Inflammatory macrophage treated with lipopolysaccharide for 4 hours (primary cell): ENCODE measurements at regions not wholly inside any gene's neighbourhood (a gene's known extent, or its start where the extent isn't known, plus 50 kb on each side); places are given as distances from the start of the nearest gene placed in this dataset.
"Not testable (repeated sequence)": the region's sequence is repeated elsewhere in the genome, so short reads cannot be mapped to it uniquely, and the experiment has no call there.

Source experiments
- DNase-seq: peaks from one replicate; pipeline ENCODE4 v3.0.0-alpha.2; 2020

DNA sequence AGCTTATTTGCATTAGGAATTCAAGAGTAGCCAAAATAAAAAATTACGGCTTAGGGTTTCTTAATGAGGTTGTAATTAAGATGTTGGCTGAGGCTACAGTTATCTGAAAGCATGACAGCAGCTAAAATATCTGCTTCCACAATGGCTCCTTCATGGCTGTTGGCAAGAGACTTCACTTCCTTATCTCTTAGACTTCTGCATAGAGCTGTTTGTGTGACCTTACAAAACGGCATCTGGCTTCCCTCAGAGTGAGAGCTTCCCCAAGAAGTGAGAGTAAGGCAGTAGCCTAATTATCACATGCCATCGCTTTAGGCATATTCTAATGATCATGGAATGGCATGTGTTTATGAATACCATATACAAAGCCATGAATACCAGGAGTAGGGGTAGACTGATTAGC, 57.6 kb downstream of the CCDC59 start:
- no peak for DNase-seq

DNA sequence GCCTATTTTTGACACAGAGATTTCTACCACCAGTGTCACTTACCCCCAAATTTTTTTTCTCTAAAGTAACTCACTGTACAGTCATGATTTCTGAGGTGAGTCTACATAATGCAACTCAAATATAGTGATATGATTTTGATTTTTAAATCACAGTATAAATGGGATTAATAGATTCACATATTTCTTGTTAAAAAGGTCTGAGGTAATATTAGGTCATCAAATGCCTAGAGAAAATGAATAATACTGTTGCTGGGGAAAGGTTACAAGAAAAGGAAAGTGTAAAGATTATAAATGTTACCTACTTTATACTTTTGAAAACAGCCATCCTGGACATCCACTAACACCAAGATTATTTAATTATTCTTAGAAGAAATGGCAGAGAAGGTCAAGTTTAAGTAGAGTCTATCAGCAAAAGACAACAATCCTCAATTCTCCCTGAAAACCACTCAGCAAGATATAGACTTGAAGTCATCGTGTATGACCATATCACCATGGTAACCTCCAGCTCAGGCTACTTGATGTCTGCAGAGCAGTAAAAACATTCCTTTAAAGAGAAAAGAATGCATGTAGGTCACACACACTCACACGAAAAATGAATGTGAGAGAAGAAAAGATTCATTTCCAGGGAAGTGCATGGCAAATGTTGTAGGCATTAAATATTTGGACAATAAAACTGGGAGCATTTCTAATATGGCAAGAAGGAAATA, 58.7 kb downstream of the CCDC59 start:
- DNase-seq = no peak

DNA sequence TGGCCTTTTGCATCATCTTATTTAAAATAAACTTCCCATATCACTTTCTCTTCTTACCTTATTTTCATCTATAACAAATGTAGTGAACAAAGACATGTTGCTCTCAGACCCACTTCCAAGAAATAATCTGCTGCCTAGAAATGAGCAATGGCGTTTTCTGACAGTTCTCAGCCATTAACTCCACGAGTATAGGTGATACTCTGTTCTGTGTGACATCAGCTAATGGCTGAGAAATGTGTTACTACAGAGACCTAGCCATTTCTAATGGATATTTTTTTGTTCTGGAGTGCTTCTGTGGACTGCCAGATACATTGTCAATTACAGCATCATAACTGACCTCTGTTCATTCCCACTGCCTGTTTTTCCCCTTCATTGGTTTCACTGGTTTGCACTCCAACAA, 67.8 kb downstream of the CCDC59 start:
- no peak for DNase-seq

DNA sequence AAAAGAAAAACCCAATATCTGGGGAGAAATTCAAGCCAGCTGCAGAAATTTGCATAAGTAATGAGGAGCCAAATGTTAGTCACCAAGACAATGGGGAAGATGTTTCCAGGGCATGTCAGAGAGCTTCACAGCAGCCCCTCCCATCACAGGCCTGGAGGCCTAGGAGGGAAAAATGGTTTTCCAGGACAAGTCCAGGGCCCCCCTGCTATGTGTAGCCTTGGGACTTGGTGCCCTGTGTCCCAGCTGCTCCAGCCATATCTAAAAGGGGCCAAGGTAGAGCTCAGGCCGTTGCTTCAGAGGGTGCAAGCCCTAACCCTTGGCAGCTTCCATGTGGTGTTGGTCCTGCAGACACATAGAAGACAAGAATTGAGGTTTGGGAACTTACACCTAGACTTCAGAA, 76.9 kb downstream of the CCDC59 start:
- DNase-seq = not testable (repeated sequence)

DNA sequence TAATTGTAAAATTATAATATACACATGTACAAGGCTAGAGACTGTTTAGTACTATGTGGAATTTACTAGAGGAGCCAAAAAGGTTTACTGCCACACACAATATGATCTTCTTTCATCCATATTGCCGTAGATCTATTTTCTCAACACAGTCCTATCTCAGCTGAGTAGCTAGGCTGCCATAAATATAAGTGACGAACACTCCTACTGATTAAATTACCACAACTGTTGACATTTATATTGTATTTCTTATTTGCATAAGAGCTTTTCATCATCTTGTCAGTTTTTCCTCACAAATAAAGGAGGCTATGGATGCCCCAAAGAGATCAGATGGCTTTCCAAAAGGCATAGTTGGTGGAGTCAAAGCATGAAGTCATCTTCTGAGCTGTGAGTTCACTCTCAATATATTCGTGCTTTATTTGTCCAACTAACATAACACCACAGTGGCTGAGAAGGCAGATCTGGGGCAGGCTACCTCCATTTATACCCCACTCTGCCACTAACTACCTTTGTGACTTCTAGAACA, 78.6 kb downstream of the CCDC59 start:
- DNase-seq = no peak

DNA sequence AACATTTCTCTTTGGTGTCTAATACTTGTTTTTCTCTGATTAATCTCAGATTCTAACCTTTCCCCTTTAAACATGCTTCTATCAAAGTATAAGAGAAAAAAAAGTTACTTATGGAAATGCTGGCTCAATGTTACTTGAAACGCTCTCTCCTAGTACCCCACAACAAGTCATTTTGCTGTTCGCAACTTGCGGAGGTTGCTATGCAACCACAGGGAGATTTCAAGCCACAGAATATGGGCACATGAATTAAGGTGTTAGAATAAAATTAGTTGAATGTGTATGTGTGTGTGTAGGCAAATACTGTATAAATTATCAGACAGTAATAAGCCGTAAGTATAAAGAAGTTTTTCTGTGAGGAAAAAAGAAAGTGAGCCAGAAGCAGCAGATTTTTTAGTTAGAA, 80.6 kb downstream of the CCDC59 start:
- DNase-seq = no peak

DNA sequence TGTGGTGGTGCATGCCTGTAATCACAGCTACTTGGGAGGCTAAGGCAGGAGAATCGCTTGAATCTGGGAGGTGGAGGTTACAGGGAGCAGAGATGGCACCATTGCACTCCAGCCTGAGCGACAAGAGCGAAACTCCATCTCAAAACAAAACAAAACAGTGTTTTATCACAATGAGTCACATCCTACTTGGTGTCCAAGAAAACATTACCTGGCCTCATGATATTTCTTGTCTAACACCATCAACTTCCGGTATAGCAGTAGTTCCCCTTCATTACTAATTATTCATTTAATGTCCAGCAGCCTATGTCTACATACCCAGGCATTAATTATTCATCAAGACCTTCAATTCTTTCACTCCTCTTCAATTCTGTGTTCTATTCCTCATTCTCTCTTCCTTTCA, 115.5 kb downstream of the CCDC59 start:
- DNase-seq = no peak

DNA sequence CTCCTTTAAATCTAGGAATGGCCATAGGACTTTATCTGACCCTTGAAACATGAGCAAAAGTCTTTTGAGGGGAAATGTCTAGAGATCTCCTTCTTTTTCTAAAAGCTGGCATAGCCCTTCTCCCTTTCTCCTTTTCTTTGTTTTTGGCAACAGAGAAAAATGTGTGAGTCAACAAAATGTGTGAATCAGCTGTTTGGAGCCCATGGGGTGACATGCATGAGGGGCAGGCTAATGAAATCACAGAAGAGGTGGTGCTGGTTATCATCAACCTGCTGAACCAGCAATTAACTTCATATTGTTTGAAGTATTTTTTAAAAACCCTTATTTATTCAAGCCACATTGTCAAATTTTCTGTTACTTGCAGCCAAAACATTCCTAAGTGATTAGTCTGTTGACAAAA, 132.3 kb downstream of the CCDC59 start:
- no peak for DNase-seq

DNA sequence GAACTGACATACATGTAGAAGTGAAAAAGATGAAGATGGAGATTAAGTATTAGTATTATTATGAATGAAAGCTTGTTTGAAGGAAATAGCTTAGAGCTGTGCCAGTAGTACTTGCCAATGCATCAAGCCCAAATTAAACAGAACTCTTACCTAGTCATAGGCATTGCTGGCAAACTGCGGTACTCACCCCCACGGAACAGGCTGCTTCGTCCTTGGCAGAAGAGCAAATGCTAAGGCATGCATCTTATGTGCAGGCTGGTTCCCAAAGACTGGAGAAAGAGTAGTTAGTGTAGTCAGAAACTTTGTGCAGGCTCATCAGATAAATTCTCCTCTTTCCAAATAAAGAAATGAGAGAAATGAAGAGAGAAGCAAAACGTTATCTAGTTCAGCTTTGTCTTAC, 134.8 kb downstream of the CCDC59 start:
- DNase-seq = no peak

DNA sequence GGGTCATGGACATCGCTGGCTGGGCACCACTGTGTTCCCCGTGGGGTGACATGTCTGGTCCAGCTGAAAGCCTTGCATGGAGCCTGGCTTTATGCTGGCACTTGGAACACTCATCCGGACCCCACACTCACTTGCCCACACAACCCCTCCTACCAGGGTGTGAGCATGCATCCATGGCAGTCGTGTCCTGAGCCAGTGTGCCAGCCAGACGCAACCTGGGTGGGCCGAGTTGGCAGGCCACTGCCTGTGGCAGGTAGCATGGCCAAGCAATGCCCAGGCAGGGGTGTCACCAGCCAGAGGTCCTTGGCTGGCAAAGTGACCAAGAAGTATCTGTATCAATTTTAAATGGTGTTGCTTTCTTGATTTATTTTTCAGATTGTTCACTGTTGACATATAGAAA, 141.7 kb downstream of the CCDC59 start:
- DNase-seq = no peak

DNA sequence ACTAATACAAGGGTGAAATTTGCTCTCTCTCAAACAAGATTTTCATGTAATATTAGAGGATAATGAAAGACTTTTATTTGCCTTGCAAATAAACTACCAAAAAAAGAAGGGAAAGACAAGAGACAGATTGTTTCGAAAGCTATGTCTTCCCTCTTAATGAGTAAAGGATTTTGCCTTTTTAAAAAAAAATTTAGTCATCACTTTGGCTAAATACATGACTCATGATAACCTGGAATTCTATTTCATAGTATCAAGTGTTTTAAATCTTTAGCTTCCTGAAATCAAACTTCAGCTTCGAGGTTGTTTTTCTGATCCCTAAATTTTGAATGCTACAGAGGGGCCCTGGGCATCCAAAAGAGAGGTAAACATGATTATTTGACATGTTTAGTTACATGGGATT, 144.4 kb downstream of the CCDC59 start:
- DNase-seq = no peak

DNA sequence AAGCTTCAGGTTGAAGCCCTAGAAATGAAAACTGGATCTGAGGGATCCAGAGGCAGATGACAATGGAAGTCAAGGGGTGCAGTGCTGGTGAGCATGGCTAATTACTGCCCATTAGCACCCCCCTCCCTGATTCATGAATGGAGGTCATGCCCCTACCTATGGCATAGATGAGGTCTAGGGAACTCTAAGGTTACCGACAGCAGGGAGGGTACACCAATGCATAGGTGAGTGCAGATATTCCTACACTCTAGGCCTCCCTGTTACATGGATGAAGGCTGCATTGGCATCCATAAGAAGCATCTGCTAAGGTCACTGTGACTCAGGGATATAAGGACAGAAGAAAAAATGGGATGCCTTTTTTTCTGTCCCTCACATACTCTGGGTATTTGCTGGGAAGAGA, 147.3 kb downstream of the CCDC59 start:
- DNase-seq = no peak

DNA sequence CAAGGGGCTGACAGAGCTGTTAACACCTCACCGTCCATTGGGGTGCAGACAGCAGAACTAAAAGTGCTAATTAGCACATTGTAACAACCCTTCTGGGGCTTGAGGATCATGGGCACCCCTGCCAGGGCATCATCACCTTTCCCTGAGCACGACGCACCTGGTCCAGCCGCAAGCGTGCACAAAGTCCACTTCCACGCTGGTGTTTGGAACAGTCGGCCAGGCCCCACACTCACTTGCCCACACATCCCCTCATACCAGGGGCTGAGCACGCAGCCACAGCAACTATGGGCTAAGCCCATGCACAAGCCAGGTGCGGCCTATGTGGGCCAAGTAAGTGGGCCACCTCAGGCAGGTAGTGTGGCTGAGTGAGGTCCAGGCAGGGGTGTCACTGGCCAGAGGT, 148.7 kb downstream of the CCDC59 start:
- DNase-seq = no peak

DNA sequence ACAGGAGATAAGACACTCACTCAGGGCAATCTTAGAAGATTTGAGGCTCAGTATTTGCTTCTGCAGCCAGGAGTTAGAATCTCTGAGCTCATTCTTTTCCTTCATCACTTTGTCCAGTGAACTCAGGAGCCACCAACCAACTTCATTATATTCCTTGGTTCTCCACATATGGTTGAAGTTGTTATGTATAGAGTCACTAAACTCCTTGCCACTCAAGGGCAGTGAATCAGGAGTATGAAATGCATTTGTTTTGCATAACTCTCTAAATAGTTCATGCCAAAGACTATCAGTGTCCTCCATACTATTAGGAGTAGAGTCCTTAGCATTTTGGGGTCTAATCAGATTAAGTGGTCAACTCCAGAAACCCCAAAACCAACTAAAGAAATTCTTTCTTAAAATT, 150.6 kb downstream of the CCDC59 start:
- no peak for DNase-seq

DNA sequence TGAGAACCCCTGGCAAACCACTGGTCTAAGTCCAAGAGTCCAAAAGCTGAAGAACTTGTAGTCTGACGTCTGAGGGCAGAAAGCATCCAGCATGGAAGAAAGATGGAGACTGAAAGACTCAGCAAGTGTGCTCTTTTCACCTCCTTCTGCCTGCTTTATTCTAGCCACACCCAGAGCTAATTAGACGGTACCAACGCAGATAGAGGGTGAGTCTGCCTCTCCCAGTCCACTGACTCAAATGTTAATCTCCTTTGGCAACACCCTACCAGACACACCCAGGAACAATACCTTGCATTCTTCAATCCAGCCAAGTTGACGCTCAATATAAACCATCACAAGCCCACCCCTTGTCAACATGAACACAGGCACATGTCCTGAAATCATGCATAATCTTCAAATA, 155.1 kb downstream of the CCDC59 start:
- DNase-seq = no peak

DNA sequence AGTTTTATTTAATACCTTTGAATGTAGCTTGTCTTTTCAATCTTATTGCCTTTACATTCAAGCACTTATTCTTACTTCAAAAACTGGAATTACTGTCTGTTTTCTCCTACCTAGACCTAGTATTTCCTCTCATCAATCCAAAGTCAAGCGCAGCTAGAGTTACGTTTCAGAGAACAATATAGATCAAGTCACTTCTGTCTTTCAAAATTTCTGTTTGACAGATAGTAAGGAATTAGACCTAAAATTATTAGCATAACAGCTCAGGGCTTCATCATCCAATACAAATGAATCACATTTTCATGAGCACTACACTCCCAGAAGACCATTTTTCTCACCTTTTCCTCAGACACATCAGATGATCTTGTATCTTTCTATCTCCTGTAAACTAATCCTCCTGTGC, 170.6 kb downstream of the CCDC59 start:
- DNase-seq = no peak

DNA sequence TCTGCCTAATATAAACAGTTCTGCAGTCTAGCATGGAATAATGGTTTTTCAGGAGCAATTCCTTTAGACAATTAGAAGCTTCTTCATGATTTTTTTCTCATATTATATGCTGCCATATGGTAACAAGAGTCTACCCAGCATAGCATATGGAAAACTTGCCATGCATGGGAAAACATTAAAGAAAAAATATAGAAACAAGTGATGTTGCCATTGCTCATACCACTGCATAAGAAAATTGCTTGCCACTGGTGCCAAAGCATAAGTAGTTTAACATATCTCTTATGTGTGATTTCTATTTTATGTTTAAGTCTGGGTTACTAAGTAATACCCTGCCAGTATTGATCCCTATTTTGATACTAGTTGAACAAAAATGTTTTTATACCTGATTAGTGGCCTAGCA, 171.2 kb downstream of the CCDC59 start:
- no peak for DNase-seq

DNA sequence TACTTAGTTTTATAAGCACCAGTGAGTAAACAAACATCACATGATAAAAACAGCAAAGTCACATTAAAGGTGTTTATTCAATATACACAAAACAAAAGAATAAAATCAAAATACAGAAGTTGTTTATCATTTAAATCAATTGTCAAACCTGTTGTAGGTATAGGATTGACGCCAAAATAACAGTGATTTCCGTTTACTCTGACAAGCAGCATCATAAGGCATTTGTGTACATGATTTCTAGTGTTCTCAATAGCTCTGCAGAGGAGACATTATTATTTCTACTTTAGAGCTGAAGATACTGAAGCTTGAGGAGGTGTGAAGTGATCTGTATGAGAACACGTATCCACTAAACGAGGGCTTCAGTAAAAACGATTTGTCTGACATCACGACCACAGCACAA, 171.9 kb downstream of the CCDC59 start:
- no peak for DNase-seq

DNA sequence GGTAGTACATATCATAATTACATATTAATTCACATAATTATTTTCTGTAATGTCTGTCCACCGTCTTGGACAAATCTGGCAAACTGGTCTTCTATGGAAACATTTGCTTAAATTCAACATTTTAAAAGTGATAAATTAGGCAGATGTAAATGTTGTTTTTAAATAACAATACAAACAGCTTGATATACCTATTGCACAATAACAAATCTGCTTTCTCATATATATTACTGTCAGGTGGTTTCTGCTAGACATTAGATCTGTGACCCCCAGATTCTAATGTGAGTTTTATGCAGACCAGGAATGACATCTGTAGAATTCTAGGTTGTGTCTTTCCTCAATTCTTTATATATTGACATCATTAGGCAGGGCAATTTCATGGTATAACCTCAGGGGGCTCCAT, 173.3 kb downstream of the CCDC59 start:
- DNase-seq = no peak

DNA sequence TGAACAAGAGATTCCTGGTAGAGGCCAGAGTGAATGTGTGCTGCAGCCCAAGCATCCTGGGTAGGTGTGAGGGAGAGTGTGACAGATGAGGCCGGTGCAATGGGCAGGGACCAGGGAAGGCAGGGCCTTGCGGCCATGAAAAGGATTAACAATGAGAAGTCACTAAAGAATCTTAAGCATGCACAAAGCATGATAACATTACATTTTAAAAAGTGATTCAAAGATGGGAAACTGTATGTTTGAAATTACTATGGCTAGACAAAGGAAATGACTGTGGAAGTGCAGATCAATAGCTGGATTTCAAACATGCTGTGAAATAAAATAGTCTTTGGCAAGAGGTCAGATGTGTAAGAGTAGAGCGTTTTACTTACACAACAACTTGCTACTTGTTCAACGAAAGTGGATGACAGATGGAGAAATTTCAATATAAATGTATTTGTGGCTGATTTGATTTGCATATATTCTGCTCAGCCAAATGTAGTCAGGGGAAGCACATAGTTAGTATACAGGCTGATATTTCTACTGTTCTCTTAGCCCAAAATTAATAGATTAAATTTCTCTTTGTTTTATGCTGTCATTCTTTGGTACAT, 175.5 kb downstream of the CCDC59 start:
- DNase-seq = no peak

DNA sequence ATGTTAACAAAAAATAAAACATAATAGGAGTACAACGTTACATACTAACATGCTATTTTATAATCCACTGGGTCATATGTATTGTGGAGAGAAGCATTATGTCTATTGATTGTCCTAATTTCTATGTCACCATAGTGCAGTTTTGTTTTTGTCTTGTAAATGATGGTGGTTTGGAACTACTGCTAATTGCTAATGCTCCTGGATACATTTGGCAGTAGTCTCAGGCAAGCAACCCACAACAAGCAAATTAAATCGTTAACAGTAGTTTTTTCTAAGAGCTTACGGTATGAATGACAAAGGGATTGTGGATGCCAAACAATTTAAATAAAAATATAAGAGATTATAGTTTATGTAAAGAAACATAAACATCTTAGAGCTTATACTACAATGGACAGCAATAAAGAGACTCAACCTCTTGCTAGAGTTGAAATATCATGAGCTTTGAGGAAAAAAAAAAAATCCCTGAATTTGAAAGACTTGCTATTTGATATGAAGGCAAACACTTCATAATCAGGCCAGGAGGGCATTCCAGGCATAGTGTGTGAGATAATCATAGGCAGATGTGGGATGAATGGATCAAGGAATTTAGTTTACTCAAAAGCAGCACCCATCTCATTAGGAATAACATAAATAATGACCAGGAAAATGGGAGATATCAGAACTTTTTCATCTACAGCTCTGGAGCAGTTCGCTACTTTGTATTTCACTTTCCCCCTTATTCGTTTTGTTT, 181.3 kb downstream of the CCDC59 start:
- no peak for DNase-seq

DNA sequence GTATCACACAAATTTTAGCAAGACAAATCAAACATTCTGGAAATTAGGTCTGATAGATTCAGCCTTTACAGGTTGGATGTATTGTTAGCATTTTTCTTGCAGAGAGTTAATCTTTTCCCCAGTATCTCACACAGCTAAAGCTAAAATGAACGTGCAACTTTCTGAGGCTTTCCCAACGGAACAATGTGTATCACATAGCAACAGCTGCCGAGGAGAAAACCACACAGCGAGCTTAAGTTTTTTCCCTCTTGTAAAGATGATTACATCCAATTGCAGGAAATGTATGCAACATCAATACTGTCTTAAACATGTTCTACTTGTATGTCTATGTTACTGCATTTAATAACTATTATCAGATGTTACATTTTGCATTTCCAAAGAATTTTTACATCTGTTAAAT, 182.2 kb downstream of the CCDC59 start:
- no peak for DNase-seq

DNA sequence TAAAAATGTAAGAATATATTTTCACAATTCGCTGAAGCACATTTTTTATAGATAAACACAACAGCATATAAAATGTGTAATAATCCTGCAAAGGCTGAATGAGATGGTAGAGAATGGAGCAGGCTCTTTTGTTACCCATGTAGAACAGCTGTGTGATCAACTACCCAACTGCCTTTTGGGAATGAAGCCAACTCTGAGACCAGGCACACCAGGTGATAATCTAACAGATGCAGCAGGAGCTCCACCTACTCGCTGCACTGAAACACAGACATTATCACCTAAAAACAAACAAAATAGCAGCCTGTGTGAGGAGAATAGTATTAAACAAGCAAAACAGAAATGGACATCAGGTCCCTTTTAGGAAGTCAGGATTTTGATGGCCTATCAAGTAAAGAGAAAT, 183.3 kb downstream of the CCDC59 start:
- no peak for DNase-seq

DNA sequence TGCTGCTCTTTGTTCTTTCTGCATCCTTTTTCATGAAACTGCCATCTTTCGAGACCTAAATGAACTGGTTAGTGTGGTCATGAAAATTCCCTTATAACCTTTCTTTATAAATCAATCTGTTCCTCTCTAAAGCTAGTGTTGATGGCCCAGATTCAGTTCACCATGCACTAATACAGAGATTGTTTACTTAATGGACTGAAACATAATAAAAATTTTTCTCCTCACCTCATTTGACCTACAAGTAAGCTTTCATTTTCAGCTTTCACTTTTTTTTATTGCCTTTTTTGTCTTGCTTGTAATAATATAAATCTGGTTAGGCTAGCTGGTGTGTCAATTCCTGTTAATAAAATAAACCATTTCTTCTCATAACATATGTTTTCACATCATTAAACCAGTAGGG, 183.8 kb downstream of the CCDC59 start:
- DNase-seq = no peak
